ENCODE measurements at regions not wholly inside any gene's neighbourhood (a gene's known extent, or its start where the extent isn't known, plus 50 kb on each side); places are given as distances from the start of the nearest gene placed in this dataset.

DNA sequence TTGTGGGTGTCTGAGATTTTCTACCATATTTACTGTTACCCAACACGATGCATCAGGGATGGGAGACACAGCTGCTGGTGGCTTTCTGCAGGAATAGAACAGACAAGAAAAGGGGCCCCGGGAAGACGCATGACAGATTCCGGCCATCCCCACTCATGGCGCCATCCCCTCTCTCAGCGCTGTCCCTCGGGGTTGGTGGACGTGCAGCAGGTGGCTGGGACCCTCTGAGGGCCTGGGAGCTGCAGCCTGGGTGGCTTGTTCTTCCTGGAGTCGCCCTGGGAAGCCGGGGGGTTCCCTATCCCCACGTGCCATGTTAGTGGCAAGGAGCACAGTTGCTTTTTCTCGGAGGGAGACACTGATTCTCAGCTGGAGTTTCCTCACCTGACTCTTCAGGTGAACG lies 1123.3 kb downstream of the BRD1 start:
- no peak for DNase-seq

GRCh38 chr22:48703265-48703941 lies 1124.3 kb downstream of the BRD1 start:
- DNase-seq, result no peak

DNA sequence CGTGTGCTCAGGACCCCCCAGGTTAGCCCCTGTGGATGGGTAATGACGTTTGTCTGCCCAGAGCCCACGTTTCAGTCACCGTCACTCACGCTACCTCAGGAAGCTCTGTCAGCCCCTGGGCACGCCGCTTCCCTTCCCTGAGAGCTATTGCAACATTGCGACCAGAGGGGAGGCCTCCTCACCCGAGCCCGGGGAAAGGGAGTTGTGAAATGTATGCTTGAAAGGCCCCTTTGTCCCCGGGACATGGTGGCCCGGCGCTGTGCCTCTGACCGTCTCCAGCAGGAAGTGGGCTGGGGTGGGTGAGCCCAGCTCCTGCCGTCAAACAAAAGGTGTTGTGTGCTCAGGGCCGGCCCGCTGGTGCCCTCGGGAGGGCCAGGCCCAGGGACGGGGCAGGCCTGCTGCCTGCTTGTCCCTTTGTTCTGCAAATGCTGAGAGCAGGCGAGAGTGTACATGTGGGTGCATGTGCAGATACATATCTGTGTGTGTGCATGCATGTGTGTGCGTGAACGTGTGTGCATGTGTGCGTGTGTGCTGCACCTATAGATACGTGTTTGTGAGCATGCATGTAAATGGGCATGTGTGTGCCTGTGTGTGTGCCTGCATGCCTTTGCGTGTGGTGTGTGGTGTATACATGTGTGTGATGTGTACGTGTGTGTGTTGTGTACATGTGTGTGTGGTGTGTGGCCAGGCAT lies 1125.0 kb downstream of the BRD1 start:
- DNase-seq, result no peak

DNA sequence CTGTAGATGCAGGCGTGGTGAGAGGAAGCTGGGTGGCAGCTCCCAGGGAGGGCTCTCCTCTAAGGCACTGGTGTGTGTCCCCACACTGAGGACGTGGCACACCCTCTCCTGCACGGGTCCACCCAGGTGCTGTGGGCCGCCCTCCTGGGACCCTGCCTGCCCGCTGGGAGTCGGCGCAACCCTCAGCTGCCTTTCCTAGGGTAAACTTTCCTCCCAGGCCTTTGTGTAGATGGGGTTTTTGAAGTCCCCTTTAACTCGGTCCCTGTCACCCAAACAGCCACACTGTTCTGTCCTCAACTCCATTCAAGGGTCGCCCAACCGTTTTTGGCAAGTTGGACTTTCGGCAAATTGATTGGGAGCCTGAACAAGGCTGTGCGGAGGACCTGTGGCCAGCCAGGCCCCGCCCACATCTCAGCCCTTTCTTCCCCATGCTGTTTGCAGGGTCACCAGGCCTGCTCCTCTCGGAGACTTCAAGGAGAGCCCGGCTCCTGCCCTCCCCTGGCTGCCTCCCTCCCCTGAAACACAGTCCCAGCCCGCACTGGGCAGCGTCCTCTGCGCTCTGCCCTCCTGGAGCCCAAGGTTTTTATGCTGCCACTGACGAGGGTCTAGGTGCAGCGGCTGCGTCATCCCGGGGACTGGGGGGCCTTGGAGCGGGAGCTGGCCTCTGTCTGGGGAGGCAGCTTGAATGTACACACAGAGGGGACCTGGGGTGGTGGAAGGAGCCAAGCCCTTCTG lies 1126.2 kb downstream of the BRD1 start:
- DNase-seq, result no peak

DNA sequence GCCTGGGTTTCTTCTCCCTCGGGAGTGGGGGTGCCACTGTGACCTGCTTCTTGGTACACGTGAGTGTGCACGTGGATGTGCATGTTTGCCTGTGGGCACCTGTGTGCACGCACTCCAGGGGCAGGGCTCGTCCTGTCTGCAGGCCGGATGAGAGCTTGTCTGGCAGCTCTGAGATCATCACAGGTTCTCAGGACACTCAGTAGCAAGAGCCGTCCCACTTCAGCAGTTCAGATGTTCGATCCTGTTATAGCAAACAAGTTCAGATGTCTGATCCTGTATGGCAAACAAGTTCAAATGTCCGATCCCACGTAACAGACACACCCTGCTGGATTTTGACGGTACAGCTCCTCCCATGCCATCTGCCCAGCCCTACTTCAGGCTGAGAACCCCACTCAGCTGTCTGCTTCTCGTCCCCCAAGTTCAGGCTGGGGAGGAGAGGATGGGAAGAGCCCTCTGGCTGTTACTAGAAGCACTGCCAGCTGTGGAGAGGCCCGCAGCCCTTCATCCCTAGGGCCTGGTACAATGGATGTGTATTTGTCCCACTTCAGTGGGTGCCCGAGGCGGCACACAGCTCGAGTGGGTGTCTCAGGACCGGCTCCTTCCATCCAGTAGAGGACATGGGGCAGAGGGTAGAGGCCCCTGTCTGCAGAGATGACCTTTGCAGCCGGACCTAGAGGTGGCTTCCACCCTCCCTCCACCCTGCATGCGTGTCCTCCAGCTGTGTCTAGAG lies 1126.9 kb downstream of the BRD1 start:
- no peak for DNase-seq

DNA sequence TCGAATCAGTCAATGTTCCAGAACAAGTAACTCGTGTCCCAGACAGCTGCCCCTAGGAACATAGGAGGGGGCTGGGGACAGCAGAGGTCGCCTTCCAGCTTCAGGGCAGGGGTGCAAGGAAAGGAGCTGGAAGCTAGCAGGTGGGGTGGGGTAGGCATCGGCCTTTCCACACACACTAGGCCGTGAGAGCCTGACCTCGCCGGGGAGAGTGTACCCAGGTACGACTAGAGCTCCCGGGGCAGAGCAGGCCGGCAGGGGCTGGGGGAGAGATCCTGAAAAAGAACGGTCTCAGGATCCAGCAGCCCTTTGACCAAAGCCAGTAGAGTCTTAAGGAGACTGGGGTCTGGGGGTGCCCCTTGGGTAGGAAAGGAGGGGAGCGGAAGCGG lies 1127.5 kb downstream of the BRD1 start:
- DNase-seq, result no peak

GRCh38 chr22:48699511-48699910 lies 1128.2 kb downstream of the BRD1 start:
- DNase-seq, result no peak

GRCh38 chr22:48698618-48699017 lies 1129.1 kb downstream of the BRD1 start:
- no peak for DNase-seq

DNA sequence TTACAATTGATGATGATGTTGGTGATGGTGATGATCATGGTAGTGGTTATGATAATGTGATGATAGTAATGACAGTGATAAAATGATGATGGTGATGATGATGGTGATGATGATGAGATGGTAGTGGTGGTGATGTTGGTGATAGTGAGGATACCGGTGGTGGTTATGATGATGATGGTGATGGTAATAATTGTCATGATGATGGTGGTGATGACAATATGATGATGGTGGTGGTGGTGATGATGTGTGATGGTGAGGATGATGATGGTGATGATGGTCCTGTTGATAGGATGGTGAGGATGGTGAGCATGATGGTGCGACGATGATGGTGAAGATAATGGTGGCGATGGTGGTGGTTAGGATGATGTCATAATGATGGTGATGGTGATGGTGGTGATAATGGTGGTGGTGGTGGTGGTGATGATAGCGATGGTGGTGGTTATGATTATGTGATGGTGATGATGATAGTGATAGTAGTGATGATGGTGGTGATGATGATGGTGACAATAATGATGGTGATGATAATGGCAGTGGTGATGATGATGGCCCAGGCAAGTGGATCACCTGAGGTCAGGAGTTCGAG lies 1129.9 kb downstream of the BRD1 start:
- DNase-seq, result no peak

GRCh38 chr22:48697223-48697622 lies 1130.5 kb downstream of the BRD1 start:
- DNase-seq, result no peak

DNA sequence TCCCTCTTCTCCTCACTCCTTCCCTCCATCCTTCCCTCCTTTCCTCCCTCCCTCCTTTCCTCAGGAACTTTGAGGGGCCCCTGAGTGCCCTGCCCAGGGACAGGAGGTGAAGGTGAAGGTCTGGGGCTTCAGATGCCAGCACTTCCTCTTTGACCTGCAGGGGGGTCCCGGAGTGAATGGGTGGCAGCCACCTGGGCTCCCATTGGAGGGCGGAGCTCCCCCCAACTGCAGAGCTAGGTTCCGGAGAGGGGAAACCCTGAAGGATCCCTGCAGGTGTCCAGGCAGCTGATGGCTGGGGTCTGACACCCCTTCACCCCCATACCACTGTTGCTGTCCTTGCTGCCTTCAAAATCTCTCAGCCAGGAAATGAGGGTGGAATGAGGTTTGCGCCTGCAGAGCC lies 1131.3 kb downstream of the BRD1 start:
- no peak for DNase-seq

- DNase-seq, result no peak
Measured at GRCh38 chr22:48695731-48696305, 1131.9 kb downstream of the BRD1 start.

- no peak for DNase-seq
Measured at GRCh38 chr22:48695251-48695650, 1132.4 kb downstream of the BRD1 start.

DNA sequence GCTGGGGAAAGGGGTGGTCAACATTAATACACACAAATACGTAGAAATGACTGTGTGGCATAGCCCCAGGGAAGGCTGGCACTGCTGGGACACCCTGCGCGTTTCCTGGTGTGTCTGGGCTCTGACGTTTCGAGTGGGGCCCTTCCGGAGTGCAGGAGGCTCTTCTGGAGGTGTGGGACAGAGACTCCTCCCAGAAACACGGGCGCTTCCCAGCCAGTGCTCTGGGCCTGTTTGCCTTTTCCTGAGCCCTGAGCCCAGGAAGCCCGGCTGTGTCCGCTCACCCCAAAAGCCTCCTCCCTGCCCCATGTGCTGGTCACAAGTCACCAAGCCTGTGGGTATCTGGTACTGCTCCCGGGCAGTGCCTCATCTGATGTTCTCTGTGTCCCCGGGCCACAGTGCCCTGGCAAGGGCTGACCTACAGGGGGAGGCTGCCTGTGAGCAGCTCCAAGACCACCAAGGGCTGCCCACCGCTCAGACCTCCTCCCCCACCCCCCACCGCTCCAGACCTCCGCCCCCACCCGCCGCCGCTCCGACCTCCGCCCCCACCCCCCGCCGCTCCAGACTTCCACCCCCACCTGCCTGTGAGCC lies 1133.3 kb downstream of the BRD1 start:
- DNase-seq, result no peak

DNA sequence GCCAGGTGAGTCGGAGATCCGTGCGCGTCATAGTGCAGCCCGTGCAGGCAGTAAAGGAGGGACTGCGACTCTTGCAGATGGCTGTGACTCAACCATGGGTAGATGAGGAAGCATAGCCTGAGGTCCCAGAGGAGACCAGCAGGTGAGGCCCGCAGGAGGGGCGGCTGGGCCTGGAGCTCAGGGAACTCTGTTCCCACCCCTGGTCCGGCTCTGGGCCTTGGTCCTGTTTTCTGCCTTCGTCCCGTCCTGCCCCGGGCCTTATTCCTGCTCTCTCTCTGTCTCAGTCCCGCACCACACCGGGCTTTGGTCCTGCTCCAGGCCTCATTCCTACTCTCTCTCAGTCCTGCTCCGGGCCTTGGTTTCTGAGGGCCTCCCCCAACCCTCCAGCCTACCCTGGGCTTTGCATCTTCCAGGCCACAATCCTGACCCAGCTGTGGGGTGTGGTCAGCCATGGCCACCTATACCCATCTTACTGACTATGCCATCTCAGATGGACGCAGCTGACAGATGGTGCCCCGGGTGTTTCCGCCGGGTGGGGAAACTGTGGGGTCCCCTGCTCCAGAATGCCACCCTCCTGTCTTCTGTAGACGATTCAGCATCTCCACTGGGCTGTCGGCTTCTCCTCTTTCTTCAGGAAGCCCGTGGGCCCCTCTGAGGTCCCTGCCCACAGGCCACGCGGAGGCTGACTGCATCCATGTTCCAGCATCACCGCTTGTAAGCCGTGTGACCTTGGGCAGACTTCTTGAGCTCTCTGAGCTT lies 1134.1 kb downstream of the BRD1 start:
- DNase-seq, result no peak

DNA sequence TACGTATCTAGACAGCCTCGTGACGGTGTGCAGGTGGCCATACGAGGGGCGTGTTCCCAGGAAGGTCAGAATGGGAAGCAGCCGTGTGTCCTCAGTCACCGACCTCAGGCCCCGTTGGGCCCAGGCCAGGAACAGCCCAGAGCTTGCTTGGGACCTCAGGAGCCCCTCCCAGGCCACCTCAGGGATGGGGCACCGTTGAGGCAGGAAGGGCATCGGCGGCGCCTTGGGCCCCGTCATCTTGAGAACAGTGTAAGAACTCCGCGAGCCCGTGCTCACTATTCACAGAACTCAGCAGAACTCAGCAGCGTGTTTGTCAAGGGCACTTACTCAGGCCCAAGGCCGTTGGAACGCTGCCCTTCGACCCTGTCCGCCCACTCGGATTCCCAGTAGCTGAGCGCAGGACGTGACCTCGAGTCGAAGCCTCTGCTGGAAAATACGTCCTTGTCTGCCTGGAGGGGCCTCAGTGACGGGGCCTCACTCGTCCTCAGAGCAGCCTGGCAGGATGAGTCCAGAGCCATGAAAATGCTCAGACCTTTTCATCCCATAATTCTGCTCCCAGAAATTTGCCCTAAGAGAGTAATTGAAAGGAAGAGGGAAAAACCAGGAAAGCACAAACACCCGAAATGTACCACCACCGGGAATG lies 1134.8 kb downstream of the BRD1 start:
- DNase-seq, result no peak

DNA sequence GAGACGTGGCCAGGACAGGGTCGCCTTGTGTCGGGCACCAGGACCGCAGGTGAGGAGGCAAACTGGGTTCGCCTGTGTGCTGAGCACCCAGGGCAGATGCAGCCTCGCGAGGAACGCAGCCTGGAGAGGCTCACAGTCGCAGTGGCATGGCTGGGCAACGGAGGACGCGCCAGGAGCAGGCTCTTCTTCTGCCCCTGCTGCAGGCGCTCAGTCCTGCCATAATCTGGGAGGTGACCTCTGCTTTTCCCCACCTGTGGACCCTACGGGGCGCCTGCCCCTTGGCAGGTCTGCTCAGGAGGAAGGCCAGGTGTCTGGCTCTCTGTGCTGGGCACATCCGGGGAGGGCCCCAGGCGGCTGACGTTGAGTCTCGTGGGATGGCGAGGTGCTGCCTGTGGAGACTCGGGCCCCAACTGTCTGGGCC lies 1136.2 kb downstream of the BRD1 start:
- no peak for DNase-seq

- no peak for DNase-seq
Measured at GRCh38 chr22:48690583-48691317, 1136.9 kb downstream of the BRD1 start.

- no peak for DNase-seq
Measured at GRCh38 chr22:48689206-48689605, 1138.5 kb downstream of the BRD1 start.

- no peak for DNase-seq
Measured at GRCh38 chr22:48688366-48688765, 1139.3 kb downstream of the BRD1 start.
